ENCODE measurements at regions not wholly inside any gene's neighbourhood (a gene's known extent, or its start where the extent isn't known, plus 50 kb on each side); places are given as distances from the start of the nearest gene placed in this dataset.

GRCh38 chr12:115335048-115335447 lies 651.1 kb upstream of the TBX3 start:
- Histone ChIP-seq H3K27me3 (ENCODE audit: control insufficient read depth, insufficient read depth, low read length) (no peaks in the 10 kb centered on the region), H3K36me3 (ENCODE audit: control insufficient read depth, insufficient read depth, low read length) (no peaks in the 10 kb centered on the region), H3K4me3 (ENCODE audit: low read depth, low read length) (no peak overlapping the region)
- DNase-seq (ENCODE audit: low read depth): no peak
- TF ChIP-seq CTCF (IDR thresholded peaks at IDR 0.05; ENCODE audit: insufficient read depth, low read length, poor library complexity, severe bottlenecking): no peak

GRCh38 chr12:115332945-115333344 lies 649.0 kb upstream of the TBX3 start:
- no peaks in the 10 kb centered on the region for H3K27me3 ChIP-seq (ENCODE audit: control insufficient read depth, insufficient read depth, low read length)
- DNase-seq (ENCODE audit: low read depth): no peak
- TF ChIP-seq CTCF (IDR thresholded peaks at IDR 0.05; ENCODE audit: insufficient read depth, low read length, poor library complexity, severe bottlenecking): no peak
- no peaks in the 10 kb centered on the region for H3K36me3 ChIP-seq (ENCODE audit: control insufficient read depth, insufficient read depth, low read length)
- no peak overlapping the region for H3K4me3 ChIP-seq (ENCODE audit: low read depth, low read length)

GRCh38 chr12:115325858-115326257 lies 641.9 kb upstream of the TBX3 start:
- no peak overlapping the region for H3K4me3 ChIP-seq (ENCODE audit: low read depth, low read length)
- DNase-seq (ENCODE audit: low read depth): no peak
- no peaks in the 10 kb centered on the region for H3K36me3 ChIP-seq (ENCODE audit: control insufficient read depth, insufficient read depth, low read length)
- TF ChIP-seq CTCF (IDR thresholded peaks at IDR 0.05; ENCODE audit: insufficient read depth, low read length, poor library complexity, severe bottlenecking): no peak
- no peaks in the 10 kb centered on the region for H3K27me3 ChIP-seq (ENCODE audit: control insufficient read depth, insufficient read depth, low read length)

GRCh38 chr12:115324949-115325593 lies 641.1 kb upstream of the TBX3 start:
- Histone ChIP-seq H3K4me3 (ENCODE audit: low read depth, low read length) (no peak overlapping the region), H3K27me3 (ENCODE audit: control insufficient read depth, insufficient read depth, low read length) (no peaks in the 10 kb centered on the region), H3K36me3 (ENCODE audit: control insufficient read depth, insufficient read depth, low read length) (no peaks in the 10 kb centered on the region)
- no peak for DNase-seq (ENCODE audit: low read depth)
- TF ChIP-seq CTCF (IDR thresholded peaks at IDR 0.05; ENCODE audit: insufficient read depth, low read length, poor library complexity, severe bottlenecking): no peak

- H3K4me3 ChIP-seq (ENCODE audit: low read depth, low read length): no peak overlapping the region
- TF ChIP-seq CTCF (IDR thresholded peaks at IDR 0.05; ENCODE audit: insufficient read depth, low read length, poor library complexity, severe bottlenecking): no peak
- no peak for DNase-seq (ENCODE audit: low read depth)
- no peaks in the 10 kb centered on the region for H3K27me3 ChIP-seq (ENCODE audit: control insufficient read depth, insufficient read depth, low read length)
- H3K36me3 ChIP-seq (ENCODE audit: control insufficient read depth, insufficient read depth, low read length): no peaks in the 10 kb centered on the region
Observed at GRCh38 chr12:115323223-115323905, 639.4 kb upstream of the TBX3 start.

GRCh38 chr12:115322275-115322674 lies 638.3 kb upstream of the TBX3 start:
- Histone ChIP-seq H3K36me3 (ENCODE audit: control insufficient read depth, insufficient read depth, low read length) (no peaks in the 10 kb centered on the region), H3K27me3 (ENCODE audit: control insufficient read depth, insufficient read depth, low read length) (no peaks in the 10 kb centered on the region), H3K4me3 (ENCODE audit: low read depth, low read length) (no peak overlapping the region)
- no peak for DNase-seq (ENCODE audit: low read depth)
- TF ChIP-seq CTCF (IDR thresholded peaks at IDR 0.05; ENCODE audit: insufficient read depth, low read length, poor library complexity, severe bottlenecking): no peak

Measured in kidney epithelial cell (primary cell).